Prostate gland (tissue), 2 donors: ENCODE measurements at regions not wholly inside any gene's neighbourhood (a gene's known extent, or its start where the extent isn't known, plus 50 kb on each side); places are given as distances from the start of the nearest gene placed in this dataset.

Experiments
- CTCF ChIP-seq, 4 experiments: fragments of 200-600 bp in 2 of 4; fragments of 450-650 bp in 2 of 4; sonication (generic) in 2 of 4; IDR thresholded peaks; 1 replicate in 3 of 4; 2 replicates in 1 of 4; pipeline ENCODE4 v1.5.1; 2016 to 2019; ENCODE audit warnings: antibody characterized with exemption in 4 of 4, mild to moderate bottlenecking in 2 of 4, moderate library complexity in 2 of 4
- POLR2A ChIP-seq: fragments of 450-650 bp; IDR thresholded peaks from one replicate; pipeline ENCODE4 v1.6.1; 2016; ENCODE audit warnings: antibody characterized with exemption, mild to moderate bottlenecking

- TF ChIP-seq POLR2A (no peak), CTCF (IDR thresholded peaks at IDR 0.05) (no peak)
Measured at GRCh38 chr9:7975336-7975735, 175.8 kb upstream of the DMAC1 start.
